ENCODE measurements at regions not wholly inside any gene's neighbourhood (a gene's known extent, or its start where the extent isn't known, plus 50 kb on each side); places are given as distances from the start of the nearest gene placed in this dataset.

DNA sequence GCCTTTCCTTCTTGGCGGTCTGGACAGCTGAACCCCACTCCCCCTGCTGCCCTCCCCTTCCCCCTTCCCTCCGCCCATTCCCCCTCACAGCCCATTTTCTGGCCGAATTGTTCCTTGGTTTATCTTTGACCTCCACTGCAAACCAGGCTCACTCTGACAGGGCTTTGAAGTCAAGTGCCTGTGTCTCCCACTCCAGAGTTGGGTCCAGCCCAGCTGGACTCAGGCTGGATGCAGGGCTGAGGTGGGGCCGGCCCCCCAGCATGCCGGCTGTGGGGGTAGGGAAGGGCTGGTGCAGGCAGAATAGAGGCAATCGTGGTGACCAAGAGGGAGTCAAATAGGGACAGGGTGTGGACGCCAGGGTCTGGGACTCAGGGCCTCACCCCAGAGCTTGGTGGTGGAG is 57.0 kb upstream of the MRPS22 start:
- no peak overlapping the region for H4K8ac ChIP-seq (replicated peaks; ENCODE audit: insufficient read length, low read depth, low read length)
- no peaks in the 10 kb centered on the region for H3K4me1 ChIP-seq (ENCODE audit: insufficient read depth, low read length)
- no peaks in the 10 kb centered on the region for H4K20me1 ChIP-seq (ENCODE audit: control insufficient read depth, insufficient read depth, insufficient read length)
- H4K91ac ChIP-seq (ENCODE audit: insufficient read length, low read depth, low read length): no peak overlapping the region
- no peak overlapping the region for H3K14ac ChIP-seq (ENCODE audit: insufficient read depth, low read length)
- no peak overlapping the region for H3K23ac ChIP-seq (ENCODE audit: insufficient read length, low read depth, low read length)
- H2BK15ac ChIP-seq (ENCODE audit: low read depth, low read length): no peak overlapping the region
- WGBS (ENCODE audit: extremely low coverage, insufficient read length, low lambda C conversion rate): no CpG with 5 or more reads among the region's 7 CpGs
- H3K27me3 Mint-ChIP-seq (ENCODE audit: low read depth): peaks cover 11% of the 10 kb centered on the region; the same call in 1 of the 2 replicates
- no peaks in the 10 kb centered on the region for H3K4me1 Mint-ChIP-seq
- no peak overlapping the region for H4K5ac ChIP-seq (ENCODE audit: insufficient read length, low read depth, low read length)
- H3K36me3 Mint-ChIP-seq (ENCODE audit: insufficient read depth in 1 of 3, low read depth in 3 of 3): no peaks in the 10 kb centered on the region
- no peaks in the 10 kb centered on the region for H3K9me3 Mint-ChIP-seq
- H3K9me3 ChIP-seq (ENCODE audit: control insufficient read depth, low read depth, low read length): no peaks in the 10 kb centered on the region
- H2BK120ac ChIP-seq (ENCODE audit: low read depth, low read length, poor library complexity, severe bottlenecking): no peak overlapping the region
- H3K23me2 ChIP-seq (ENCODE audit: insufficient read length, low read depth, low read length, poor library complexity, severe bottlenecking): no peaks in the 10 kb centered on the region
- H2AFZ ChIP-seq (ENCODE audit: low read length): no peak overlapping the region
- no peak overlapping the region; a peak in 1 of 7 replicates for H3K27ac Mint-ChIP-seq
- H3K27ac ChIP-seq (ENCODE audit: insufficient read length, low read depth, low read length): no peak overlapping the region
- no peak overlapping the region for H3K4ac ChIP-seq (ENCODE audit: low read depth, low read length)
- H3K4me3 Mint-ChIP-seq: no peak overlapping the region
- no peaks in the 10 kb centered on the region for H3K79me1 ChIP-seq (ENCODE audit: insufficient read depth, low read depth, low read length, poor library complexity, severe bottlenecking)
- no peak overlapping the region for H3K9ac ChIP-seq (ENCODE audit: extremely low read depth, insufficient read length, low read length)
- no peak overlapping the region for H2BK20ac ChIP-seq (ENCODE audit: low read depth, low read length, poor library complexity, severe bottlenecking)
- no peak overlapping the region for H2AK5ac ChIP-seq (ENCODE audit: insufficient read length, low read length)
- H3K27me3 ChIP-seq (ENCODE audit: insufficient read depth, low read length): no peaks in the 10 kb centered on the region
- TF ChIP-seq, protein P1, sequence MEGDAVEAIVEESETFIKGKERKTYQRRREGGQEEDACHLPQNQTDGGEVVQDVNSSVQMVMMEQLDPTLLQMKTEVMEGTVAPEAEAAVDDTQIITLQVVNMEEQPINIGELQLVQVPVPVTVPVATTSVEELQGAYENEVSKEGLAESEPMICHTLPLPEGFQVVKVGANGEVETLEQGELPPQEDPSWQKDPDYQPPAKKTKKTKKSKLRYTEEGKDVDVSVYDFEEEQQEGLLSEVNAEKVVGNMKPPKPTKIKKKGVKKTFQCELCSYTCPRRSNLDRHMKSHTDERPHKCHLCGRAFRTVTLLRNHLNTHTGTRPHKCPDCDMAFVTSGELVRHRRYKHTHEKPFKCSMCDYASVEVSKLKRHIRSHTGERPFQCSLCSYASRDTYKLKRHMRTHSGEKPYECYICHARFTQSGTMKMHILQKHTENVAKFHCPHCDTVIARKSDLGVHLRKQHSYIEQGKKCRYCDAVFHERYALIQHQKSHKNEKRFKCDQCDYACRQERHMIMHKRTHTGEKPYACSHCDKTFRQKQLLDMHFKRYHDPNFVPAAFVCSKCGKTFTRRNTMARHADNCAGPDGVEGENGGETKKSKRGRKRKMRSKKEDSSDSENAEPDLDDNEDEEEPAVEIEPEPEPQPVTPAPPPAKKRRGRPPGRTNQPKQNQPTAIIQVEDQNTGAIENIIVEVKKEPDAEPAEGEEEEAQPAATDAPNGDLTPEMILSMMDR (conservative IDR thresholded peaks at IDR 0.05): no peak
- H3K56ac ChIP-seq (ENCODE audit: insufficient read length, low read depth, low read length): no peak overlapping the region
- no peak for DNase-seq
- H3T11ph ChIP-seq (ENCODE audit: low read length): no peak overlapping the region
- no peak overlapping the region for H3K18ac ChIP-seq (ENCODE audit: insufficient read length, low read depth, low read length)
- H2BK5ac ChIP-seq (ENCODE audit: insufficient read length, low read length): no peak overlapping the region
- H3K4me2 ChIP-seq (ENCODE audit: insufficient read depth, insufficient read length, low read length): no peak overlapping the region
- no peak overlapping the region for H2BK12ac ChIP-seq (ENCODE audit: insufficient read length, low read depth, low read length)
- H3K79me2 ChIP-seq (ENCODE audit: insufficient read depth, low read length): no peaks in the 10 kb centered on the region
